Gastroesophageal sphincter (tissue), 4 donors: ENCODE measurements at regions not wholly inside any gene's neighbourhood (a gene's known extent, or its start where the extent isn't known, plus 50 kb on each side); places are given as distances from the start of the nearest gene placed in this dataset.

Experiments
- ATAC-seq: fragments of 150-250 bp; one replicate; pipeline ENCODE4 v1.9.1; 2016; ENCODE audit warnings: mild to moderate bottlenecking, moderate library complexity
- H3K27ac ChIP-seq, 4 donors: fragments of 200-600 bp; sonication (generic) in 3 of 4; 1 replicate in 3 of 4; 2 replicates in 1 of 4; pipeline ENCODE4 v1.5.1; 2016 to 2019
- H3K27me3 ChIP-seq: fragments of 200-600 bp; sonication (generic); one replicate; pipeline ENCODE4 v1.5.1; 2019
- H3K36me3 ChIP-seq, 2 donors: fragments of 200-600 bp; sonication (generic); one replicate each; pipeline ENCODE4 v1.5.1; 2019; ENCODE audit warnings: control low read depth in 1 of 2
- H3K4me1 ChIP-seq, 3 donors: fragments of 200-600 bp; sonication (generic); 1 replicate in 2 of 3; 2 replicates in 1 of 3; pipeline ENCODE4 v1.5.1; 2016 to 2019; ENCODE audit warnings: control low read depth in 2 of 3
- H3K4me3 ChIP-seq, 2 donors: fragments of 200-600 bp; sonication (generic); one replicate each; pipeline ENCODE4 v1.5.1; 2019; ENCODE audit warnings: mild to moderate bottlenecking in 1 of 2, moderate library complexity in 1 of 2
- H3K9me3 ChIP-seq, 3 donors: fragments of 200-600 bp; sonication (generic); one replicate each; pipeline ENCODE4 v1.5.1; 2017 to 2019; ENCODE audit warnings: control low read depth in 2 of 3
- CTCF ChIP-seq, 4 experiments: fragments of 200-600 bp in 2 of 4; fragments of 450-650 bp in 2 of 4; sonication (generic) in 1 of 4; IDR thresholded peaks; one replicate each; pipeline ENCODE4 v1.5.1; 2017 to 2019; ENCODE audit warnings: antibody characterized with exemption in 4 of 4, mild to moderate bottlenecking in 2 of 4, moderate library complexity in 2 of 4
- EP300 ChIP-seq: sonication (generic); formaldehyde crosslinking; IDR thresholded peaks from one replicate; pipeline ENCODE4 v1.6.1; 2017; ENCODE audit warnings: antibody characterized with exemption, mild to moderate bottlenecking
- POLR2A ChIP-seq, 2 donors: fragments of 450-650 bp; IDR thresholded peaks; one replicate each; pipeline ENCODE4 v1.6.1; 2017; ENCODE audit warnings: antibody characterized with exemption in 2 of 2, mild to moderate bottlenecking in 2 of 2, moderate library complexity in 1 of 2
- POLR2AphosphoS5 ChIP-seq: sonication (generic); formaldehyde crosslinking; IDR thresholded peaks from one replicate; pipeline ENCODE4 v1.6.1; 2017; ENCODE audit warnings: antibody characterized with exemption
- WGBS, 2 donors: methylation state at CpG; one replicate each; pipeline ENCODE4 v1.1.5; 2018; ENCODE audit warnings: low coverage in 1 of 2; 5-methylcytosine and 5-hydroxymethylcytosine counted together

- no peak overlapping the region for H3K27ac ChIP-seq
- no peaks in the 10 kb centered on the region for H3K9me3 ChIP-seq
- H3K36me3 ChIP-seq = no peaks in the 10 kb centered on the region
- WGBS, 2 donors = 100% methylated on average over 1 of the region's 1 CpG
- no peak overlapping the region for H3K4me3 ChIP-seq
- no peak for ATAC-seq
- H3K4me1 ChIP-seq = no peaks in the 10 kb centered on the region
- TF ChIP-seq EP300 (no peak), POLR2AphosphoS5 (no peak), CTCF (IDR thresholded peaks at IDR 0.05) (no peak), POLR2A (IDR thresholded peaks at IDR 0.05) (no peak)
- no peaks in the 10 kb centered on the region for H3K27me3 ChIP-seq
Measured at GRCh38 chr6:115323001-115323400, 737.7 kb downstream of the FRK start.

GRCh38 chr6:115319823-115320222 lies 740.9 kb downstream of the FRK start:
- WGBS, 2 donors = 63 to 100% methylated on average over 1 of the region's 1 CpG
- TF ChIP-seq POLR2A (IDR thresholded peaks at IDR 0.05) (no peak), EP300 (no peak), CTCF (IDR thresholded peaks at IDR 0.05) (no peak), POLR2AphosphoS5 (no peak)
- ATAC-seq = no peak

GRCh38 chr6:115310156-115310555 lies 750.5 kb downstream of the FRK start:
- H3K4me1 ChIP-seq = no peaks in the 10 kb centered on the region
- H3K9me3 ChIP-seq = peaks cover 0 to 6% (median 0%) of the 10 kb centered on the region in 3 donors
- H3K27ac ChIP-seq = no peak overlapping the region
- H3K27me3 ChIP-seq = no peaks in the 10 kb centered on the region
- no peak overlapping the region for H3K4me3 ChIP-seq
- WGBS, 2 donors = no CpG with 5 or more reads among the region's 6 CpGs
- ATAC-seq = no peak
- no peaks in the 10 kb centered on the region for H3K36me3 ChIP-seq
- TF ChIP-seq CTCF (IDR thresholded peaks at IDR 0.05) (no peak), POLR2AphosphoS5 (no peak), POLR2A (IDR thresholded peaks at IDR 0.05) (no peak), EP300 (no peak)

More at GRCh38 chr6:115319823-115320222, 740.9 kb downstream of the FRK start:
- Histone ChIP-seq H3K4me3 (no peak overlapping the region), H3K27ac (no peak overlapping the region), H3K27me3 (no peaks in the 10 kb centered on the region), H3K9me3 (no peaks in the 10 kb centered on the region), H3K36me3 (no peaks in the 10 kb centered on the region), H3K4me1 (no peaks in the 10 kb centered on the region)

- Histone ChIP-seq H3K9me3 (no peaks in the 10 kb centered on the region), H3K27ac (no peak overlapping the region), H3K4me1 (no peaks in the 10 kb centered on the region), H3K27me3 (no peaks in the 10 kb centered on the region), H3K36me3 (no peaks in the 10 kb centered on the region), H3K4me3 (no peak overlapping the region)
- WGBS, 2 donors = 71 to 72% methylated on average over 4 of the region's 4 CpGs
- no peak for TF ChIP-seq CTCF (IDR thresholded peaks at IDR 0.05)
- TF ChIP-seq POLR2AphosphoS5 = no peak
- no peak for TF ChIP-seq POLR2A (IDR thresholded peaks at IDR 0.05)
- TF ChIP-seq EP300 = no peak
- ATAC-seq = no peak
Measured at GRCh38 chr6:115302731-115303130, 758.0 kb downstream of the FRK start.

- Histone ChIP-seq H3K4me1 (no peaks in the 10 kb centered on the region), H3K4me3 (no peak overlapping the region), H3K9me3 (no peaks in the 10 kb centered on the region), H3K36me3 (no peaks in the 10 kb centered on the region), H3K27me3 (no peaks in the 10 kb centered on the region), H3K27ac (no peak overlapping the region)
- TF ChIP-seq POLR2A (IDR thresholded peaks at IDR 0.05) (no peak), EP300 (no peak), POLR2AphosphoS5 (no peak), CTCF (IDR thresholded peaks at IDR 0.05) (no peak)
- 87 to 91% methylated on average over 4 of the region's 4 CpGs for WGBS, 2 donors
- no peak for ATAC-seq
Measured at GRCh38 chr6:115287467-115287866, 773.2 kb downstream of the FRK start.
